ENCODE measurements at regions not wholly inside any gene's neighbourhood (a gene's known extent, or its start where the extent isn't known, plus 50 kb on each side); places are given as distances from the start of the nearest gene placed in this dataset.

- TF ChIP-seq CTCF (IDR thresholded peaks at IDR 0.05; ENCODE audit: low read depth, low read length, missing input control) (no peak), ATF3 (IDR thresholded peaks at IDR 0.05) (no peak)
These were observed 332.0 kb downstream of the CBLN1 start for GRCh38 chr16:48949636-48950035.
